ENCODE measurements at regions not wholly inside any gene's neighbourhood (a gene's known extent, or its start where the extent isn't known, plus 50 kb on each side); places are given as distances from the start of the nearest gene placed in this dataset.
"Not testable (repeated sequence)": the region's sequence is repeated elsewhere in the genome, so short reads cannot be mapped to it uniquely, and the experiment has no call there.

DNA sequence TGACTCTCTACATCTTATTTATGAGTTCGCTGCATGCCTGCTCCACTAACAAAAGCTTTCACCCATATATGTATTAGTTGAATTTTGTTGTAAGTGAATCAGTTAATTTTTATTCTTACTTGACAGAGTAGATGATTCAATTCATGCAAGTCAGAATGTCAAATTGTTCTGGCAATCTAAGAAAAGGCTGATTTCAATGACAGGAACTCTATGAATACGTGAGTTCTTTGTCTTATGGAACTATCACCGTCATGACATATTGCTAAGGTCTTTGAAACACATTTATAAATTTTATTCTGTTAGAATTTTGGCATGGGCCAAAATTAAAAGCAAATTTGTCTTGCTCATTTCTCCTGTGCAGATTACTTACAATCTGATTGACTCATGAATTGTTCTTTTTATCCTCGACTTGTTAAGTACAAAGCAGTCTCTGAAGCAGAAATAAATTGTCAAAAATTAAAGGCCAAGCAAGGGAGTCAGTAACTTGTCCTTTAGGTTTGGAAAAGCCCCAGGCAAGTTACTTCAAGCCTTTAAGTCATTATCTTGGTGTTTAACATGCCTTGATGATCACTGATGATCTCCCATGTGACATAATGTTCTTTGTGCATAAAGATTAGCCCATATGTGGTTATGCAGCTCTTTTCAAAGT, 89.0 kb upstream of the GC start:
- Histone ChIP-seq H4K20me1 (ENCODE audit: insufficient read depth, poor library complexity, severe bottlenecking) (no peaks in the 10 kb centered on the region), H2AFZ (no peak overlapping the region), H3K27ac (no peak overlapping the region), H3K4me1 (ENCODE audit: insufficient read depth) (no peaks in the 10 kb centered on the region), H3K9me3 (ENCODE audit: low read depth) (no peaks in the 10 kb centered on the region), H3K9me2 (replicated peaks; ENCODE audit: insufficient read depth) (no peaks in the 10 kb centered on the region), H3K36me3 (replicated peaks; ENCODE audit: insufficient read depth, low read depth) (no peaks in the 10 kb centered on the region), H3K4me2 (no peak overlapping the region), H3K27me3 (no peaks in the 10 kb centered on the region), H3K79me2 (no peaks in the 10 kb centered on the region), H3K4me3 (no peak overlapping the region)
- TF ChIP-seq EZH2phosphoT487 (IDR thresholded peaks at IDR 0.05; ENCODE audit: low read depth, severe bottlenecking, unreplicated experiment): no peak
- TF ChIP-seq, protein P1, sequence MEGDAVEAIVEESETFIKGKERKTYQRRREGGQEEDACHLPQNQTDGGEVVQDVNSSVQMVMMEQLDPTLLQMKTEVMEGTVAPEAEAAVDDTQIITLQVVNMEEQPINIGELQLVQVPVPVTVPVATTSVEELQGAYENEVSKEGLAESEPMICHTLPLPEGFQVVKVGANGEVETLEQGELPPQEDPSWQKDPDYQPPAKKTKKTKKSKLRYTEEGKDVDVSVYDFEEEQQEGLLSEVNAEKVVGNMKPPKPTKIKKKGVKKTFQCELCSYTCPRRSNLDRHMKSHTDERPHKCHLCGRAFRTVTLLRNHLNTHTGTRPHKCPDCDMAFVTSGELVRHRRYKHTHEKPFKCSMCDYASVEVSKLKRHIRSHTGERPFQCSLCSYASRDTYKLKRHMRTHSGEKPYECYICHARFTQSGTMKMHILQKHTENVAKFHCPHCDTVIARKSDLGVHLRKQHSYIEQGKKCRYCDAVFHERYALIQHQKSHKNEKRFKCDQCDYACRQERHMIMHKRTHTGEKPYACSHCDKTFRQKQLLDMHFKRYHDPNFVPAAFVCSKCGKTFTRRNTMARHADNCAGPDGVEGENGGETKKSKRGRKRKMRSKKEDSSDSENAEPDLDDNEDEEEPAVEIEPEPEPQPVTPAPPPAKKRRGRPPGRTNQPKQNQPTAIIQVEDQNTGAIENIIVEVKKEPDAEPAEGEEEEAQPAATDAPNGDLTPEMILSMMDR (IDR thresholded peaks at IDR 0.05; ENCODE audit: poor library complexity): no peak
- TF ChIP-seq EZH2 (IDR thresholded peaks at IDR 0.05; ENCODE audit: borderline replicate concordance): no peak
- 84% methylated on average over 4 of the region's 4 CpGs for WGBS (ENCODE audit: low lambda C conversion rate, missing lambda C conversion rate)
- DNase-seq (ENCODE audit: low spot score): no peak

DNA sequence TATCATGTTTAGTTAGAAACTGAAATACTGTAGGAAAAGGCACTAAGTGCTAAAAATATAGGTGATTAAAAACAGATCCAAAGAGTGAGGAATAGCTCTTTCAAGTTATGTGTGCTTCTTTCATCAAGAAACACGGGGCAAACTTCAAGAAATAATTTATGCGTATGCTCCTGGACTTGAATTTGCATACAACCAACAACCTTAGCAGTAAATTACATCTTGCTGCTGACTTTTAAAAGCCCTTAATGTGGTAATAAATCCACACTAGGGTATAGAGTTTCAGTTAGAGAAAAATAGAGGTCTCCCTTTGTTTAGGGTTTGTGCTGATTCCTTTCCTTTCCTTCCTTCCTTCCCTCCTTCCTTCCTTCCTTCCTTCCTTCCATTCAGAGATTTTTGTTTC, 94.5 kb upstream of the GC start:
- TF ChIP-seq EZH2phosphoT487 (IDR thresholded peaks at IDR 0.05; ENCODE audit: low read depth, severe bottlenecking, unreplicated experiment) (no peak), EZH2 (IDR thresholded peaks at IDR 0.05; ENCODE audit: borderline replicate concordance) (no peak)
- TF ChIP-seq, protein P1 (IDR thresholded peaks at IDR 0.05; ENCODE audit: poor library complexity): no peak
- no peak overlapping the region for H2AFZ ChIP-seq
- no peaks in the 10 kb centered on the region for H3K36me3 ChIP-seq (replicated peaks; ENCODE audit: insufficient read depth, low read depth)
- no peak overlapping the region for H3K4me3 ChIP-seq
- H3K9me2 ChIP-seq (replicated peaks; ENCODE audit: insufficient read depth): no peaks in the 10 kb centered on the region
- no peaks in the 10 kb centered on the region for H3K79me2 ChIP-seq
- H4K20me1 ChIP-seq (ENCODE audit: insufficient read depth, poor library complexity, severe bottlenecking): no peaks in the 10 kb centered on the region
- DNase-seq (ENCODE audit: low spot score): no peak
- no peaks in the 10 kb centered on the region for H3K9me3 ChIP-seq (ENCODE audit: low read depth)
- 78% methylated on average over 2 of the region's 2 CpGs for WGBS (ENCODE audit: low lambda C conversion rate, missing lambda C conversion rate)
- H3K27ac ChIP-seq: no peak overlapping the region
- no peak overlapping the region for H3K4me2 ChIP-seq
- H3K4me1 ChIP-seq (ENCODE audit: insufficient read depth): no peaks in the 10 kb centered on the region
- H3K27me3 ChIP-seq: no peaks in the 10 kb centered on the region

DNA sequence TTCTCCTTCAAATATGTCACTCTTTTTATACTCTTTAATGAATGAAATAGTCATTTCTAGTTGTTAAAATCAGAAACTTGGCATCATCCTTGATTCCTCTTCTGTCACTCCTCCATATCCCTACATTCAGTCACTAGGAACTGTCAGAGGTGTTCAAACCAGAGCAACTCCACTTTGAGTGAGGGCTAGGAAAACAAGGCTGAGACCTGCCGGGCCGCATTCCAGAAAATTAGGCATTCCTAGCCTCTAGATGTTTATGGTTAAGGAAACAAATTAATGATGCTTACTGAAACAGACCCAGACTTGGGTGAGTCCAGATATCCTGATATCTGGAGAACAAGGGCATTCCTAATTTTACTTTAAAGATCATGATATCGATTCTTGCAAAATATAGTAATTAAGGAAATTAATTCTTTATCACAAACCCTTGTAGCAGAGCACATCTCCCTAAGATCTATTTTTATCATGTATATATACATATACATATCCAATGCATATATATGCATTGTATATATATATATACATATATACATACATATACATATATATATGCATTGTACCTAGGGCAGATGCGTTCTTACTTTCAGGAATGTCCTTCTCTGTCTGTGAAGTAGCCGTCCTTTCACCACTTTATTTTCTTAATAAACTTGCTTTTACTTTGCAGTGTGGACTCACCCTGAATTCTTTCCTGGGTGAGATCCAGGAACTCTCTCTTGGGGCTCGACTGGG, 98.4 kb upstream of the GC start:
- no peaks in the 10 kb centered on the region for H3K79me2 ChIP-seq
- H2AFZ ChIP-seq: no peak overlapping the region
- H4K20me1 ChIP-seq (ENCODE audit: insufficient read depth, poor library complexity, severe bottlenecking): no peaks in the 10 kb centered on the region
- no peak overlapping the region for H3K4me3 ChIP-seq
- H3K27ac ChIP-seq: no peak overlapping the region
- TF ChIP-seq, protein P1 (IDR thresholded peaks at IDR 0.05; ENCODE audit: poor library complexity): no peak
- TF ChIP-seq EZH2 (IDR thresholded peaks at IDR 0.05; ENCODE audit: borderline replicate concordance) (no peak), EZH2phosphoT487 (IDR thresholded peaks at IDR 0.05; ENCODE audit: low read depth, severe bottlenecking, unreplicated experiment) (no peak)
- DNase-seq (ENCODE audit: low spot score): no peak
- H3K4me1 ChIP-seq (ENCODE audit: insufficient read depth): no peaks in the 10 kb centered on the region
- no peak overlapping the region for H3K4me2 ChIP-seq
- H3K27me3 ChIP-seq: no peaks in the 10 kb centered on the region
- no peaks in the 10 kb centered on the region for H3K9me2 ChIP-seq (replicated peaks; ENCODE audit: insufficient read depth)
- WGBS (ENCODE audit: low lambda C conversion rate, missing lambda C conversion rate): 75% methylated on average over 6 of the region's 6 CpGs
- no peaks in the 10 kb centered on the region for H3K9me3 ChIP-seq (ENCODE audit: low read depth)
- no peaks in the 10 kb centered on the region for H3K36me3 ChIP-seq (replicated peaks; ENCODE audit: insufficient read depth, low read depth)

DNA sequence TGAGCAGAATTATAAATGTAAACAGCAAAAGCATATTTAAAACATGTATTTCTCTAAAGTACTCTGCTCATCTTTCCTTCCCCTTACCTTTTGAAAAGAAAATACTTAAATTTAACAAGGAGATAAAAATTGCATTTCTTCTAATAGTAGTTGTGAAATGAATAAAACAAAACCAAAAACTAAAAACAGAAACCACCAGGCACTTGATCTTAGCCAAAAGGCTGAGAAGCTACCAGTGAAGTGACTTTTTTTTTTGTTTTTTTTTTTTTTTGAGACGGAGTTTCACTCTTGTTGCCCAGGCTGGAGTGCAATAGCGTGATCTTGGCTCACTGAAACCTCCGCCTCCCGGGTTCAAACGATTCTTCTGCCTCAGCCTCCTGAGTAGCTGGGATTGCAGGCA, 116.5 kb upstream of the GC start:
- H3K27ac ChIP-seq; H3K36me3 ChIP-seq (replicated peaks; ENCODE audit: insufficient read depth, low read depth); H3K79me2 ChIP-seq; H4K20me1 ChIP-seq (ENCODE audit: insufficient read depth, poor library complexity, severe bottlenecking); H3K4me2 ChIP-seq; H3K4me1 ChIP-seq (ENCODE audit: insufficient read depth); H3K27me3 ChIP-seq; H3K9me3 ChIP-seq (ENCODE audit: low read depth); H3K4me3 ChIP-seq; H3K9me2 ChIP-seq (replicated peaks; ENCODE audit: insufficient read depth); H2AFZ ChIP-seq; DNase-seq (ENCODE audit: low spot score): not testable (repeated sequence)
- 82% methylated on average over 5 of the region's 5 CpGs for WGBS (ENCODE audit: low lambda C conversion rate, missing lambda C conversion rate)

DNA sequence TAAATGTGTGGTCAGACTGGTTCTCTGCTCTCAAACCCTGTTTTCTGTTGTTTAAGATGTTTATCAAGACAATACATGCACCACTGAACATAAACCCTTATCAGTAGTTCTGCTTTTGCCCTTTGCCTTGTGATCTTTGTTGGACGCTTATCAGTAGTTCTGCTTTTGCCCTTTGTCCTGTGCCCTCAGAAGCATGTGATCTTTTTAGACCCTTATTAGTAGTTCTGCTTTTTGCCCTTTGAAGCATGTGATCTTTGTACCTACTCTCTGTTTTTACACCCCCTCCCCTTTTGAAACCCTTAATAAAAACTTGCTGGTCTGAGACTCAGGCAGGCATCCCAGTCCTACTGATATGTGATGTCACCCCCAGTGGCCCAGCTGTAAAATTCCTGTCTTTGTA, 121.7 kb upstream of the GC start:
- H3K9me3 ChIP-seq (ENCODE audit: low read depth); H3K36me3 ChIP-seq (replicated peaks; ENCODE audit: insufficient read depth, low read depth); H3K9me2 ChIP-seq (replicated peaks; ENCODE audit: insufficient read depth); H3K4me1 ChIP-seq (ENCODE audit: insufficient read depth); H3K27ac ChIP-seq; H3K4me2 ChIP-seq; H2AFZ ChIP-seq; H3K79me2 ChIP-seq; DNase-seq (ENCODE audit: low spot score); H3K27me3 ChIP-seq; H4K20me1 ChIP-seq (ENCODE audit: insufficient read depth, poor library complexity, severe bottlenecking); H3K4me3 ChIP-seq: not testable (repeated sequence)
- 86% methylated on average over 1 of the region's 1 CpG for WGBS (ENCODE audit: low lambda C conversion rate, missing lambda C conversion rate)
